ENCODE measurements at regions not wholly inside any gene's neighbourhood (a gene's known extent, or its start where the extent isn't known, plus 50 kb on each side); places are given as distances from the start of the nearest gene placed in this dataset.
A peak's percentile ranks its signal among the peaks of the same experiment; 100 is the strongest.

- no peak overlapping the region for H3K27ac ChIP-seq (ENCODE audit: insufficient read depth, low read length)
- H3K4me1 ChIP-seq (ENCODE audit: control insufficient read depth, extremely low read depth, insufficient read depth, low read length), result no peaks in the 10 kb centered on the region
- H3K9me3 ChIP-seq (ENCODE audit: control insufficient read depth, insufficient read depth, low read depth, low read length), result no peaks in the 10 kb centered on the region
- TF ChIP-seq EZH2 (IDR thresholded peaks at IDR 0.05; ENCODE audit: low read length, missing control alignments), result no peak
- TF ChIP-seq, protein P1, sequence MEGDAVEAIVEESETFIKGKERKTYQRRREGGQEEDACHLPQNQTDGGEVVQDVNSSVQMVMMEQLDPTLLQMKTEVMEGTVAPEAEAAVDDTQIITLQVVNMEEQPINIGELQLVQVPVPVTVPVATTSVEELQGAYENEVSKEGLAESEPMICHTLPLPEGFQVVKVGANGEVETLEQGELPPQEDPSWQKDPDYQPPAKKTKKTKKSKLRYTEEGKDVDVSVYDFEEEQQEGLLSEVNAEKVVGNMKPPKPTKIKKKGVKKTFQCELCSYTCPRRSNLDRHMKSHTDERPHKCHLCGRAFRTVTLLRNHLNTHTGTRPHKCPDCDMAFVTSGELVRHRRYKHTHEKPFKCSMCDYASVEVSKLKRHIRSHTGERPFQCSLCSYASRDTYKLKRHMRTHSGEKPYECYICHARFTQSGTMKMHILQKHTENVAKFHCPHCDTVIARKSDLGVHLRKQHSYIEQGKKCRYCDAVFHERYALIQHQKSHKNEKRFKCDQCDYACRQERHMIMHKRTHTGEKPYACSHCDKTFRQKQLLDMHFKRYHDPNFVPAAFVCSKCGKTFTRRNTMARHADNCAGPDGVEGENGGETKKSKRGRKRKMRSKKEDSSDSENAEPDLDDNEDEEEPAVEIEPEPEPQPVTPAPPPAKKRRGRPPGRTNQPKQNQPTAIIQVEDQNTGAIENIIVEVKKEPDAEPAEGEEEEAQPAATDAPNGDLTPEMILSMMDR (conservative IDR thresholded peaks at IDR 0.05 in 1 of 2, IDR thresholded peaks at IDR 0.05 in 1 of 2; ENCODE audit: low read depth in 1 of 2, low read length in 2 of 2), result no peak
- DNase-seq (ENCODE audit: low read depth in 2 of 2), result no peak
- no peaks in the 10 kb centered on the region for H3K27me3 ChIP-seq (ENCODE audit: control insufficient read depth, insufficient read depth, low read length)
- H3K4me2 ChIP-seq (ENCODE audit: extremely low read depth, insufficient read depth, low read length), result no peak overlapping the region
- no peaks in the 10 kb centered on the region for H3K79me2 ChIP-seq (ENCODE audit: control insufficient read depth, insufficient read depth, low read length)
- H2AFZ ChIP-seq (ENCODE audit: low read length), result no peak overlapping the region
- no peak overlapping the region for H3K4me3 ChIP-seq (replicated peaks in 1 of 4; ENCODE audit: control extremely low read depth in 1 of 4, insufficient read depth in 1 of 4, low read depth in 3 of 4, low read length in 4 of 4)
- peaks cover 3% of the 10 kb centered on the region for H4K20me1 ChIP-seq (ENCODE audit: control insufficient read depth, extremely low read depth, insufficient read depth, low read length)
- H3K9ac ChIP-seq (ENCODE audit: insufficient read depth, low read length), result no peak overlapping the region
- H3K36me3 ChIP-seq (ENCODE audit: control insufficient read depth, insufficient read depth, low read length), result no peaks in the 10 kb centered on the region
Measured at GRCh38 chr2:168401771-168402170, 54.3 kb upstream of the CERS6 start.

DNA sequence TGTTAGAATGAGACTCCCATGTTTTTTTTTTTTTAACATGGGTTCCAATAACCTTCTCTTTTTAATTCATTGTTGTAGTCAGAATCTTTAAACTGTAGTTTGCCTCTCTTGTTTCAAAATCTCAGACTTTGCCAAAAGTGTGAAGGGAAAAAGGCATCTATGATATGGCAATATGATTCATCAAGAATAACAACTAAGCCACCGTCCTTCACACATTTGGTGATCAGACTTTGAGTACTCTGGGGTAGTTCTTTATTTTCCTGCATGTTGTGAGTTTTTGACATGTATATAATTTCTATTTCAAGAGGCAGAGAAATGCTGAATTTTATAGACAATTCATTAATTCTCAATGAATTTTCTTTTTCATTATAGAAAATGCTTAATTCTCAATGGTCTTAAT, 53.5 kb upstream of the CERS6 start:
- Histone ChIP-seq H3K27ac (ENCODE audit: insufficient read depth, low read length) (no peak overlapping the region), H3K9ac (ENCODE audit: insufficient read depth, low read length) (no peak overlapping the region), H2AFZ (ENCODE audit: low read length) (no peak overlapping the region), H3K36me3 (ENCODE audit: control insufficient read depth, insufficient read depth, low read length) (no peaks in the 10 kb centered on the region), H3K27me3 (ENCODE audit: control insufficient read depth, insufficient read depth, low read length) (no peaks in the 10 kb centered on the region), H3K4me1 (ENCODE audit: control insufficient read depth, extremely low read depth, insufficient read depth, low read length) (no peaks in the 10 kb centered on the region), H3K4me3 (replicated peaks in 1 of 4; ENCODE audit: control extremely low read depth in 1 of 4, insufficient read depth in 1 of 4, low read depth in 3 of 4, low read length in 4 of 4) (no peak overlapping the region), H4K20me1 (ENCODE audit: control insufficient read depth, extremely low read depth, insufficient read depth, low read length) (peaks cover 3% of the 10 kb centered on the region), H3K79me2 (ENCODE audit: control insufficient read depth, insufficient read depth, low read length) (no peaks in the 10 kb centered on the region), H3K9me3 (ENCODE audit: control insufficient read depth, insufficient read depth, low read depth, low read length) (no peaks in the 10 kb centered on the region), H3K4me2 (ENCODE audit: extremely low read depth, insufficient read depth, low read length) (no peak overlapping the region)
- peak in 1 of 2 donors; percentile 20 for DNase-seq (ENCODE audit: low read depth in 2 of 2)
- TF ChIP-seq EZH2 (IDR thresholded peaks at IDR 0.05; ENCODE audit: low read length, missing control alignments), result no peak
- TF ChIP-seq, protein P1 (conservative IDR thresholded peaks at IDR 0.05 in 1 of 2, IDR thresholded peaks at IDR 0.05 in 1 of 2; ENCODE audit: low read depth in 1 of 2, low read length in 2 of 2), result no peak

- Histone ChIP-seq H3K4me1 (ENCODE audit: control insufficient read depth, extremely low read depth, insufficient read depth, low read length) (no peaks in the 10 kb centered on the region), H2AFZ (ENCODE audit: low read length) (no peak overlapping the region), H3K4me2 (ENCODE audit: extremely low read depth, insufficient read depth, low read length) (no peak overlapping the region), H3K79me2 (ENCODE audit: control insufficient read depth, insufficient read depth, low read length) (no peaks in the 10 kb centered on the region), H3K4me3 (replicated peaks in 1 of 4; ENCODE audit: control extremely low read depth in 1 of 4, insufficient read depth in 1 of 4, low read depth in 3 of 4, low read length in 4 of 4) (no peak overlapping the region), H3K27me3 (ENCODE audit: control insufficient read depth, insufficient read depth, low read length) (no peaks in the 10 kb centered on the region), H3K9ac (ENCODE audit: insufficient read depth, low read length) (no peak overlapping the region), H3K27ac (ENCODE audit: insufficient read depth, low read length) (no peak overlapping the region), H4K20me1 (ENCODE audit: control insufficient read depth, extremely low read depth, insufficient read depth, low read length) (peaks cover 3% of the 10 kb centered on the region), H3K9me3 (ENCODE audit: control insufficient read depth, insufficient read depth, low read depth, low read length) (no peaks in the 10 kb centered on the region), H3K36me3 (ENCODE audit: control insufficient read depth, insufficient read depth, low read length) (no peaks in the 10 kb centered on the region)
- no peak for DNase-seq (ENCODE audit: low read depth in 2 of 2)
- no peak for TF ChIP-seq EZH2 (IDR thresholded peaks at IDR 0.05; ENCODE audit: low read length, missing control alignments)
- TF ChIP-seq, protein P1 (conservative IDR thresholded peaks at IDR 0.05 in 1 of 2, IDR thresholded peaks at IDR 0.05 in 1 of 2; ENCODE audit: low read depth in 1 of 2, low read length in 2 of 2), result no peak
Measured at GRCh38 chr2:168403736-168404135, 52.3 kb upstream of the CERS6 start.

Measured in fibroblast of lung (primary cell).